Left lung (tissue), 4 donors: ENCODE measurements at regions not wholly inside any gene's neighbourhood (a gene's known extent, or its start where the extent isn't known, plus 50 kb on each side); places are given as distances from the start of the nearest gene placed in this dataset.
A peak's percentile ranks its signal among the peaks of the same experiment; 100 is the strongest.

ENCODE experiments used
- ATAC-seq: fragments of 200-7000 bp; cut with Tn5 transposase; one replicate; pipeline ENCODE4 v1.9.1; 2020; ENCODE audit warnings: moderate library complexity
- DNase-seq, 4 donors: peaks; one replicate each; pipeline ENCODE4 v3.0.0-alpha.2; 2013 to 2020
- H3K27ac ChIP-seq, 2 donors: fragments of 200-600 bp; sonication (generic) in 1 of 2; one replicate each; pipeline versions ENCODE4 v1.5.0 to v1.8.0; 2020 to 2021
- H3K27me3 ChIP-seq, 2 donors: fragments of 200-600 bp; sonication (generic) in 1 of 2; one replicate each; pipeline versions ENCODE4 v1.5.0 to v1.8.0; 2020 to 2021
- H3K36me3 ChIP-seq, 2 donors: fragments of 200-600 bp; sonication (generic) in 1 of 2; one replicate each; pipeline versions ENCODE4 v1.5.0 to v1.8.0; 2020 to 2021
- H3K4me1 ChIP-seq, 2 donors: fragments of 200-600 bp; one replicate each; pipeline ENCODE4 v1.8.0; 2021
- H3K4me3 ChIP-seq, 2 donors: fragments of 200-600 bp; sonication (generic) in 1 of 2; one replicate each; pipeline versions ENCODE4 v1.5.0 to v1.8.0; 2020 to 2021; ENCODE audit warnings: mild to moderate bottlenecking in 1 of 2
- H3K9me3 ChIP-seq, 2 donors: fragments of 200-600 bp; sonication (generic) in 1 of 2; one replicate each; pipeline versions ENCODE4 v1.5.0 to v1.8.0; 2020 to 2021
- CTCF ChIP-seq, 2 donors: fragments of 200-600 bp; sonication (generic) in 1 of 2; IDR thresholded peaks; one replicate each; pipeline versions ENCODE4 v1.5.0 to v1.8.0; 2021; ENCODE audit warnings: antibody characterized with exemption in 2 of 2
- intact Hi-C, 2 donors: fragments of 100-400 bp; cut with DNase I; formaldehyde crosslinking; loops; one replicate each; pipeline versions ENCODE4 v1.11.2 to v1.14.2; 2022
- donor health status: DM: no; HTN: yes; CAD: no.
- donor health status: DM: no; HTN: no; CAD: no.

DNA sequence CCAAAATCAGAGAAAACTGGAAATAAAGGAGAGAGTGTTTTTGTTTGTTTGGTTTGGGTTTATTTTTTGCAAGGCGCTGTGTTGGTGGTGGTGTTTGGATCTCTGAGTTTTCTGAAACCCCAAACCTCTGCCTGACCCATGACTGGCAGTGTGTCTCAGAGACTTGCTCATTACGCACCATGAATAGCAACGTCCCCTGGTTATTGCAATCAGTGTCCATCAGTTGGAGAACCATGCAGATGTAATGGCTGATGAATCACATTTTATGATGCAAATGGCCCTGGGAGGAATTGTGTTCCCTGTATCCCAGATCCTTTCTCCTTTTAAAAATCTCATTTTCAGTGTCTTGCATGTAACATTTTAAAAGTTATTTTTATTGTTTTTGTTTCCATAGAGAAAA lies 362.8 kb downstream of the PMP22 start:
- DNase-seq (no peak), ATAC-seq (no peak)
- no peak overlapping the region for H3K4me3 ChIP-seq
- intact Hi-C loops: no loop called here
- no peaks in the 10 kb centered on the region for H3K36me3 ChIP-seq
- no peaks in the 10 kb centered on the region for H3K27me3 ChIP-seq
- no peak for TF ChIP-seq CTCF (IDR thresholded peaks at IDR 0.05)
- H3K4me1 ChIP-seq: no peaks in the 10 kb centered on the region
- H3K9me3 ChIP-seq: peaks cover 0 to 13% of the 10 kb centered on the region in 2 donors
- no peak overlapping the region for H3K27ac ChIP-seq

GRCh38 chr17:14901376-14901775 lies 363.8 kb downstream of the PMP22 start:
- TF ChIP-seq CTCF (IDR thresholded peaks at IDR 0.05): no peak
- Histone ChIP-seq H3K27ac (no peak overlapping the region), H3K4me1 (no peaks in the 10 kb centered on the region), H3K9me3 (peaks cover 0 to 13% of the 10 kb centered on the region in 2 donors), H3K27me3 (no peaks in the 10 kb centered on the region), H3K36me3 (no peaks in the 10 kb centered on the region), H3K4me3 (no peak overlapping the region)
- no peak for ATAC-seq
- DNase-seq: no peak
- intact Hi-C loops: no loop called here

GRCh38 chr17:14886200-14886739 lies 378.9 kb downstream of the PMP22 start:
- H3K4me1 ChIP-seq: no peaks in the 10 kb centered on the region
- H3K4me3 ChIP-seq: no peak overlapping the region
- H3K27ac ChIP-seq: no peak overlapping the region
- peak; percentile 33 for ATAC-seq
- peaks cover 0 to 5% of the 10 kb centered on the region in 2 donors for H3K27me3 ChIP-seq
- H3K36me3 ChIP-seq: no peaks in the 10 kb centered on the region
- DNase-seq: no peak
- TF ChIP-seq CTCF (IDR thresholded peaks at IDR 0.05): no peak
- H3K9me3 ChIP-seq: peaks cover 2 to 55% of the 10 kb centered on the region in 2 donors
- intact Hi-C loops: no loop called here

GRCh38 chr17:14882131-14882530 lies 383.0 kb downstream of the PMP22 start:
- ATAC-seq (no peak), DNase-seq (no peak)
- Histone ChIP-seq H3K9me3 (peaks cover 2 to 29% of the 10 kb centered on the region in 2 donors), H3K4me3 (no peak overlapping the region), H3K27ac (no peak overlapping the region), H3K27me3 (no peaks in the 10 kb centered on the region), H3K4me1 (no peaks in the 10 kb centered on the region), H3K36me3 (no peaks in the 10 kb centered on the region)
- TF ChIP-seq CTCF (IDR thresholded peaks at IDR 0.05): no peak
- intact Hi-C loops: no loop called here

DNA sequence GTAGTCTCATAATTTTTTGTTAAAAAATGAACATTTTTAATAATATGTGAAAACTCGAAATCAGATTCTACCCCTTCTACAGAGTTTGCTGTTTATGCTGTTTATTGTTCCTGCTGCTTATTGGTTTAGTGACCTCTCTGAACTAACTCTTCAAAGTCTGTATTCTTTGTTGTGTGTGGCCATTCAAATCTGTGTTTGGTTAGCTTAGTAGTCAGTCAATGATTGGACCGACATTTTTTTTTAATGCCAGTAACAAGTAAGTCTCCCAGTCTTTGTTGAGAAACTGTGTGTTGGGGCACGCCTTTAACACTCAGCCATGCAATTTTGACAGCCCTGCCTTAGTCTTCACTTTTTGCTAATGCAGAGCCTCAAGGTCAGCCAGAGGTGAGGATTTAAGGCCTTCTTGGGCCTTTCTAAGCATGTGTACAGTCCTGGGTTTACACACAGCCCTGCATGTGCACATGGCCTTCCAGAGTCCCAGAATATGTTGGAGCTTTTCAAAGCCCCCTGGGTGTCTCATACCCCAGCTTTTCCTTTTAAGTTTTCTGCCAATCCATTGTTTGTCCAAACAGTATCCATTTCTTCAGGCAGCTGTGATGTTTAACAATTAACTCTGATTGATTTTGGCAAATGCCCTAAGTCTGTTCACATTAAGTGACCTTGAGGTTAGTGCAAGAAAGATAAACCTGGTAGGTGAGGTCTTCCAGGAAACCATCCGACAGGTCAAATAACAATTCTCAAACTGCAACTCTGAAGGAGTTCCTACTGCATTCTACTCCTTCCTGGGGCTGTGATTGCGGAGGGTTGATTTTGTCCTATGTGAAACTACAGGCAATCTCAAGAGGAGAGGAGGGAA lies 389.3 kb downstream of the PMP22 start:
- Histone ChIP-seq H3K4me1 (no peaks in the 10 kb centered on the region), H3K27ac (no peak overlapping the region), H3K4me3 (no peak overlapping the region), H3K27me3 (no peaks in the 10 kb centered on the region), H3K36me3 (no peaks in the 10 kb centered on the region), H3K9me3 (no peaks in the 10 kb centered on the region)
- DNase-seq (no peak), ATAC-seq (no peak)
- intact Hi-C loops: no loop called here
- no peak for TF ChIP-seq CTCF (IDR thresholded peaks at IDR 0.05)
